ENCODE measurements at regions not wholly inside any gene's neighbourhood (a gene's known extent, or its start where the extent isn't known, plus 50 kb on each side); places are given as distances from the start of the nearest gene placed in this dataset.

DNA sequence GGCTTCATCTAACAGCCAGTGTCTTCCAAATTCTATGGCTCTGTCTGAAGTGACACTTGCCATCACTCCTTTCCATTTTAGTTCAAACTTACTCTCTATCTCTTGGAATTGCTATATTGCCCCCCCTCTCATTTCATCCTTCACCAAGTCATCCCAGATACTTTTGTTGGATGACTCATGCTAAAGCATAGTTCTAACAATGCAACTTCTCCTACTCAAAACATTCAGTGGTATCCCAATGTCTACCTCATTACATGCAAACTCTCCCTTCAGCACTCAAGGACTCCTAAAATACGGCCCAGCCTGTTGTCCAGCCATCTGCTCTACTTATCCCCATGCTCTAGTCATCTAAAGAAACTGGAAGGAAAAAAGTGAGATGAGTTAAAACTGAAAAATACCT, 171.6 kb downstream of the RASEF start:
- H3K4me3 ChIP-seq (ENCODE audit: control insufficient read depth, low read depth, low read length): no peak overlapping the region
- no peak for DNase-seq (ENCODE audit: low read depth)
- TF ChIP-seq, protein P1, sequence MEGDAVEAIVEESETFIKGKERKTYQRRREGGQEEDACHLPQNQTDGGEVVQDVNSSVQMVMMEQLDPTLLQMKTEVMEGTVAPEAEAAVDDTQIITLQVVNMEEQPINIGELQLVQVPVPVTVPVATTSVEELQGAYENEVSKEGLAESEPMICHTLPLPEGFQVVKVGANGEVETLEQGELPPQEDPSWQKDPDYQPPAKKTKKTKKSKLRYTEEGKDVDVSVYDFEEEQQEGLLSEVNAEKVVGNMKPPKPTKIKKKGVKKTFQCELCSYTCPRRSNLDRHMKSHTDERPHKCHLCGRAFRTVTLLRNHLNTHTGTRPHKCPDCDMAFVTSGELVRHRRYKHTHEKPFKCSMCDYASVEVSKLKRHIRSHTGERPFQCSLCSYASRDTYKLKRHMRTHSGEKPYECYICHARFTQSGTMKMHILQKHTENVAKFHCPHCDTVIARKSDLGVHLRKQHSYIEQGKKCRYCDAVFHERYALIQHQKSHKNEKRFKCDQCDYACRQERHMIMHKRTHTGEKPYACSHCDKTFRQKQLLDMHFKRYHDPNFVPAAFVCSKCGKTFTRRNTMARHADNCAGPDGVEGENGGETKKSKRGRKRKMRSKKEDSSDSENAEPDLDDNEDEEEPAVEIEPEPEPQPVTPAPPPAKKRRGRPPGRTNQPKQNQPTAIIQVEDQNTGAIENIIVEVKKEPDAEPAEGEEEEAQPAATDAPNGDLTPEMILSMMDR (conservative IDR thresholded peaks at IDR 0.05; ENCODE audit: control insufficient read depth, insufficient read depth, low read depth, low read length): no peak

DNA sequence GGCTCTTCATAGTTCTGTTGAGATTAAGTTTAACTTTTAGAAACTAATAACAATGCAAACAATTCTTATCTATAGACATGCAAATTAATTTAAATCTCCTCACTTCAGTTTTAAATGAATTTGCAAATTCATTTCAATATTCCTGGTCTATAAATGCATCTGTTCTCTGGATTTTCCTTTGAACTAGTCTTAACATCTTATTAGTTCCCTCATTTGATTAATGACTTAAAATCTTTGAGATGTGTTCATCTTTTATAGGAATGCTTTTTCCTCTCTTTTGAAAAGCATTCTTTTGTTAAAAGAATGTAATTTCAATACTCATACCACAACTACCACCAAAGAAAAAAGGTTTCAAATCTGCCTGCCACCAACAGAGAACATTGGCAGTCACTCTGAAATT, 169.4 kb downstream of the RASEF start:
- H3K4me3 ChIP-seq (ENCODE audit: control insufficient read depth, low read depth, low read length): no peak overlapping the region
- TF ChIP-seq, protein P1 (conservative IDR thresholded peaks at IDR 0.05; ENCODE audit: control insufficient read depth, insufficient read depth, low read depth, low read length): no peak
- no peak for DNase-seq (ENCODE audit: low read depth)

DNA sequence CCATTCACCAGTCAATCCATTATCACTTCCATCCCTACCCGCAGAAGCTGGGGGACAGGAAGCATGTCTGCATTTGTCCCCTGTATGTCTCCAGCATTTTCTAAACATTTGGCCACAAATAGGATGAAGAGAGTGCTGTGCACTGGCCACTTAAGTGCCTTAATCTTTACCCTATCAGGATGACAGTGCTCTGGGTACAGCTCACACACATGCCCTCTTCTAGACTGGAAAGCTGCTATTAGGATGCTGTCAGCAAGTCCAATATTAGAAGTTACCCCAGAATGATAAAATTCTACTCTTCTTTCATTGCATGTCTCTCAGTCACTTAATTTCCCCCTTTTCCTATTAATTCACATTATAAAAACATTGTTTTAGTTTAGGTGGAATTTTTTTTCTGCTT, 168.4 kb downstream of the RASEF start:
- no peak overlapping the region for H3K4me3 ChIP-seq (ENCODE audit: control insufficient read depth, low read depth, low read length)
- no peak for DNase-seq (ENCODE audit: low read depth)
- TF ChIP-seq, protein P1 (conservative IDR thresholded peaks at IDR 0.05; ENCODE audit: control insufficient read depth, insufficient read depth, low read depth, low read length): no peak

DNA sequence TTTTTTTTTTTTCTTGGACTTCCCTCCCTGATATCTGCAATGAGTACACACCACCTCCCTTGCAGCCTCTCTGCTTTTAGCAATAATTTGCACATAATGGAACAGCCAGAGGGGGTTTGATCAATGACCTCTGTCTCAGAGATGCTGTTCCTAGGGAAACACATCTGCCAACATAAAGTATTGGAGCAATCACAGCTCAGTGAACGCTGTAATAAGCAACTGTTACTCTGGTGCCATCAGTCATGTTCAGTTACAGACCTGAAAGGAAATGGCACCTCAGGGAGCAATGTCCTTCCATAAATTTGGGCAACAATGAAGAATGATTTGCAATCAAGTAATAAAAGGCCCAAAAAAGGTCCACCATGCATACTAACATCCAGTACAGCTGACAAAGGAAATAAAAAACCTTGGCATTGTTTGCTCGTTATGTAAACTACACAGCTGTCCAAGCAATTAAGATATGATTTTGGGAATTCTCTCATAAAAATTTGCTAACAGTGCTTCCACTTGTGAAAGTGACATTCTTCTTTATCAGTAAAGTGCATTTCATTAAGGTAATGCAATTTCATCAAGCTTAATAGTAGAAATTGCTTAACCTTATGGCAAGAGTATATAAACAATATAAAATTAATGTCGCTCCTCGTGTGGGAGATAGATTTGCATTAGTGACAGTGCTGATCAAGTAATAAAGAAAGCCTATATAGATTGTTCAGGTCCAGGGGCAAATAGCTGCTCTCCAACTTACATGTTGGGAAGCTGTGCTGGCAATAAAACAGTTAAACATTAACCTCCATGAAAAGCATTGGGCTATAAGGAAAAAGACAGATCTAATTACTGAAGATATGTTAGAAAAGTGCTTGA, 167.8 kb downstream of the RASEF start:
- TF ChIP-seq, protein P1 (conservative IDR thresholded peaks at IDR 0.05; ENCODE audit: control insufficient read depth, insufficient read depth, low read depth, low read length): no peak
- H3K4me3 ChIP-seq (ENCODE audit: control insufficient read depth, low read depth, low read length): no peak overlapping the region
- no peak for DNase-seq (ENCODE audit: low read depth)

DNA sequence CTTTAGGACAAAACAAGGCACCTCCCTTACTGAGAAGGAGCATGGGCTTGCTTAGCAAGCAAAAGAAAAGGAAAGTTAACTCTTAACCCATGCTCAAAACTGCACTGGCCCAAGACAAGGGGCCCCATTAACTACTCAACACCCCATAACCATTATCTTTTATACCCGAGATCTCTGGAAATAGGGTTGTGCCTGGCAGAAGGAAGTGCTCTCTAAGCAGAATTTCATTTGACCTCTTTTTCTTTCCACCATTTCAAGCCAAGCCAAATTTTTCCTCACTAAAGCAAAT, 167.2 kb downstream of the RASEF start:
- TF ChIP-seq, protein P1 (conservative IDR thresholded peaks at IDR 0.05; ENCODE audit: control insufficient read depth, insufficient read depth, low read depth, low read length): no peak
- H3K4me3 ChIP-seq (ENCODE audit: control insufficient read depth, low read depth, low read length): no peak overlapping the region
- DNase-seq (ENCODE audit: low read depth): no peak

DNA sequence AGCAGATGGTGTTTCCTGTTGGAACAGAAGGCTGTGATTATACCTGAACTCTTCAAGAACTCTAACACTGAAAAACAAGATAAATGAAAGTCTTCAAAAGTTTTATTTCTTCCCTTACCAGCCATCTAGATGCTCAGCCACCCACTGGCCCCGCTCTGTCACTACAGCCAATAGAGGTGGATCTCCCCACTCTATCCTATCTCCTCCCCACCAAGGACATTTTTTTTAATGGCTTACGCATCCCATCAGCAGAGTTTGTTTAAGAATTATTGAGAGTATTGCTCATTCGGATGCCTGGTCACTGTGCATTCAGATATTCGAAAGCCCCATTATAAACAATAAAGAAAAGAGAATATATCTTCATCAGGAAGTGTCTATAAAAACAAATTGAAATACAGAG, 159.4 kb downstream of the RASEF start:
- DNase-seq (ENCODE audit: low read depth): no peak
- no peak overlapping the region for H3K4me3 ChIP-seq (ENCODE audit: control insufficient read depth, low read depth, low read length)
- TF ChIP-seq, protein P1 (conservative IDR thresholded peaks at IDR 0.05; ENCODE audit: control insufficient read depth, insufficient read depth, low read depth, low read length): no peak

Data from fibroblast of mammary gland (primary cell).